Left ventricle myocardium inferior (tissue), 1 donor: ENCODE measurements at regions not wholly inside any gene's neighbourhood (a gene's known extent, or its start where the extent isn't known, plus 50 kb on each side); places are given as distances from the start of the nearest gene placed in this dataset.

Experiments used
- DNase-seq: peaks from one replicate; pipeline ENCODE4 v3.0.0-alpha.2; 2020
- H3K27ac ChIP-seq: fragments of 200-600 bp; replicated peaks from 2 replicates; pipeline ENCODE4 v1.8.0; 2021
- H3K27me3 ChIP-seq: fragments of 200-600 bp; 2 replicates; pipeline ENCODE4 v1.8.0; 2021; ENCODE audit warnings: low read depth
- H3K36me3 ChIP-seq: fragments of 200-600 bp; 2 replicates; pipeline ENCODE4 v1.8.0; 2021
- H3K4me1 ChIP-seq: fragments of 200-600 bp; 2 replicates; pipeline ENCODE4 v1.8.0; 2021
- H3K4me3 ChIP-seq: fragments of 200-600 bp; 2 replicates; pipeline ENCODE4 v1.8.0; 2021; ENCODE audit warnings: mild to moderate bottlenecking, moderate library complexity
- H3K9me3 ChIP-seq: fragments of 200-600 bp; replicated peaks from 2 replicates; pipeline ENCODE4 v1.8.0; 2021
- CTCF ChIP-seq: fragments of 200-600 bp; IDR thresholded peaks from 2 replicates; pipeline ENCODE4 v1.8.0; 2021; ENCODE audit warnings: antibody characterized with exemption, mild to moderate bottlenecking, borderline replicate concordance
- intact Hi-C: fragments of 100-400 bp; cut with micrococcal nuclease; formaldehyde crosslinking; loops from one replicate; pipeline ENCODE4 v1.11.0; 2022
- donor health status: DM: no; HTN: yes; CAD: no; lungs with severe emphysema.

- Histone ChIP-seq H3K36me3 (no peaks in the 10 kb centered on the region), H3K4me3 (no peak overlapping the region), H3K9me3 (no peaks in the 10 kb centered on the region), H3K4me1 (no peaks in the 10 kb centered on the region), H3K27me3 (peaks cover 48% of the 10 kb centered on the region), H3K27ac (no peak overlapping the region)
- no peak for TF ChIP-seq CTCF
- intact Hi-C loops: no loop called here
- no peak for DNase-seq
Observed at GRCh38 chr1:29635501-29636263, 399.4 kb downstream of the PTPRU start.

- Histone ChIP-seq H3K36me3 (no peaks in the 10 kb centered on the region), H3K27me3 (peaks cover 45% of the 10 kb centered on the region), H3K27ac (no peak overlapping the region), H3K9me3 (no peaks in the 10 kb centered on the region), H3K4me1 (no peaks in the 10 kb centered on the region), H3K4me3 (no peak overlapping the region)
- TF ChIP-seq CTCF: no peak
- intact Hi-C loops: no loop called here
- no peak for DNase-seq
Observed at GRCh38 chr1:29634746-29635335, 398.5 kb downstream of the PTPRU start.

- peaks cover 47% of the 10 kb centered on the region for H3K27me3 ChIP-seq
- H3K4me3 ChIP-seq: no peak overlapping the region
- DNase-seq: no peak
- H3K4me1 ChIP-seq: no peaks in the 10 kb centered on the region
- H3K9me3 ChIP-seq: no peaks in the 10 kb centered on the region
- TF ChIP-seq CTCF: no peak
- H3K27ac ChIP-seq: no peak overlapping the region
- H3K36me3 ChIP-seq: no peaks in the 10 kb centered on the region
- intact Hi-C loops: no loop called here
Observed at GRCh38 chr1:29634324-29634723, 398.0 kb downstream of the PTPRU start.

DNA sequence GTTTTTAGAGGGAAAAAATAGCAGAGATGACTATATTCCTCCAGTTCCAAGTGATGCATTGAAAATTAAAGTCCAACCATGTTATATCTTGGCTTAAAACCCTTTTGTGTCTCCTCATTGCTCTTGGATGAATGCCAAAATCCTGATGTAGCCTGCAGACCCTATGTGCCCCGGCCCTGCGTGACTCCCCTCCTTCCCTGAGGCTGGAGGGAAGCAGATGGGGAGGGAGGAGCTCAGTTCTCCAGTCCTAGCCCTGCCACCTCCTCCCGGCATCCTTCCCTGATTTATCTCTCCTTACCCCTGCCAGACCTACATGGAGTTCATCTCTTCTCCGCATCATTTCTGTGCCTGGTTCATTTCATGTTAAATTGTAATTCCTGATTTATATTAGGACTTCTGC, 397.4 kb downstream of the PTPRU start:
- Histone ChIP-seq H3K27ac (no peak overlapping the region), H3K4me3 (no peak overlapping the region), H3K36me3 (no peaks in the 10 kb centered on the region), H3K27me3 (peaks cover 48% of the 10 kb centered on the region), H3K9me3 (peaks cover under 1% of the 10 kb centered on the region), H3K4me1 (no peaks in the 10 kb centered on the region)
- DNase-seq: no peak
- intact Hi-C loops: no loop called here
- no peak for TF ChIP-seq CTCF

GRCh38 chr1:29632806-29633615, 396.7 kb downstream of the PTPRU start:
- TF ChIP-seq CTCF: no peak
- H3K36me3 ChIP-seq: no peaks in the 10 kb centered on the region
- H3K27me3 ChIP-seq: peaks cover 48% of the 10 kb centered on the region
- H3K27ac ChIP-seq: no peak overlapping the region
- no peak for DNase-seq
- H3K4me3 ChIP-seq: no peak overlapping the region
- H3K4me1 ChIP-seq: no peaks in the 10 kb centered on the region
- intact Hi-C loops: no loop called here
- peaks cover 8% of the 10 kb centered on the region for H3K9me3 ChIP-seq
